Liver (tissue), 3 donors: ENCODE measurements at regions not wholly inside any gene's neighbourhood (a gene's known extent, or its start where the extent isn't known, plus 50 kb on each side); places are given as distances from the start of the nearest gene placed in this dataset.
A peak's percentile ranks its signal among the peaks of the same experiment; 100 is the strongest.

Experiments
- ATF3 ChIP-seq: IDR thresholded peaks from 2 replicates; pipeline ENCODE4 v1.6.1; 2016; ENCODE audit warnings: antibody characterized with exemption
- CTCF ChIP-seq: fragments of 150-350 bp; IDR thresholded peaks from 2 replicates; pipeline ENCODE4 v1.5.1; 2017; ENCODE audit warnings: improper control_type of control experiment, low read depth, low read length; ENCODE audit not compliant: missing input control
- EGR1 ChIP-seq, 2 donors: IDR thresholded peaks; 2 replicates each; pipeline ENCODE4 v1.6.1; 2016 to 2018; ENCODE audit warnings: antibody characterized with exemption in 2 of 2, low read depth in 2 of 2
- FOXA1 ChIP-seq: IDR thresholded peaks from 2 replicates; pipeline ENCODE4 v1.6.1; 2016; ENCODE audit warnings: antibody characterized with exemption
- GABPA ChIP-seq, 2 donors: IDR thresholded peaks in 1 of 2; conservative IDR thresholded peaks in 1 of 2; 2 replicates each; pipeline ENCODE4 v1.6.1; 2016; ENCODE audit warnings: antibody characterized with exemption in 2 of 2, mild to moderate bottlenecking in 1 of 2, moderate library complexity in 1 of 2
- HNF4A ChIP-seq, 2 donors: conservative IDR thresholded peaks; 2 replicates each; pipeline ENCODE4 v1.6.1; 2016; ENCODE audit warnings: antibody characterized with exemption in 2 of 2, mild to moderate bottlenecking in 2 of 2
- HNF4G ChIP-seq: IDR thresholded peaks from 2 replicates; pipeline ENCODE4 v1.6.1; 2016; ENCODE audit warnings: antibody characterized with exemption
- JUND ChIP-seq, 2 donors: IDR thresholded peaks; 2 replicates each; pipeline ENCODE4 v1.6.1; 2016; ENCODE audit warnings: antibody characterized with exemption in 2 of 2
- MAX ChIP-seq: IDR thresholded peaks from 2 replicates; pipeline ENCODE4 v1.6.1; 2016; ENCODE audit warnings: antibody characterized with exemption
- RAD21 ChIP-seq, 2 donors: IDR thresholded peaks; 2 replicates each; pipeline ENCODE4 v1.6.1; 2016; ENCODE audit warnings: antibody characterized with exemption in 2 of 2, mild to moderate bottlenecking in 2 of 2
- REST ChIP-seq: IDR thresholded peaks from 2 replicates; pipeline ENCODE4 v1.6.1; 2016; ENCODE audit warnings: antibody characterized with exemption, mild to moderate bottlenecking
- SP1 ChIP-seq: IDR thresholded peaks from 2 replicates; pipeline ENCODE4 v1.6.1; 2018; ENCODE audit warnings: antibody characterized with exemption, mild to moderate bottlenecking
- TAF1 ChIP-seq: conservative IDR thresholded peaks from 2 replicates; pipeline ENCODE4 v1.6.1; 2016; ENCODE audit warnings: antibody characterized with exemption, mild to moderate bottlenecking
- YY1 ChIP-seq: IDR thresholded peaks from 2 replicates; pipeline ENCODE4 v1.6.1; 2016; ENCODE audit warnings: antibody characterized with exemption, mild to moderate bottlenecking
- donor health status: healthy.
- donor health status: healthy.

- TF ChIP-seq CTCF = no peak
- TF ChIP-seq MAX = no peak
- TF ChIP-seq RAD21 (IDR thresholded peaks at IDR 0.05) = peak in 1 of 2 donors; percentile 45
- no peak for TF ChIP-seq YY1
- TF ChIP-seq ATF3 = no peak
- TF ChIP-seq GABPA (IDR thresholded peaks at IDR 0.05 in 1 of 2, conservative IDR thresholded peaks at IDR 0.05 in 1 of 2) = no peak
- TF ChIP-seq SP1 = no peak
- no peak for TF ChIP-seq JUND (IDR thresholded peaks at IDR 0.05)
- no peak for TF ChIP-seq REST
- no peak for TF ChIP-seq EGR1 (IDR thresholded peaks at IDR 0.05; ENCODE audit: low read depth in 2 of 2)
- no peak for TF ChIP-seq FOXA1
- TF ChIP-seq HNF4A (conservative IDR thresholded peaks at IDR 0.05) = no peak
- no peak for TF ChIP-seq TAF1
- no peak for TF ChIP-seq HNF4G
Measured at GRCh38 chr5:74185599-74185998, 454.9 kb downstream of the ENC1 start.
